ENCODE measurements at regions not wholly inside any gene's neighbourhood (a gene's known extent, or its start where the extent isn't known, plus 50 kb on each side); places are given as distances from the start of the nearest gene placed in this dataset.

DNA sequence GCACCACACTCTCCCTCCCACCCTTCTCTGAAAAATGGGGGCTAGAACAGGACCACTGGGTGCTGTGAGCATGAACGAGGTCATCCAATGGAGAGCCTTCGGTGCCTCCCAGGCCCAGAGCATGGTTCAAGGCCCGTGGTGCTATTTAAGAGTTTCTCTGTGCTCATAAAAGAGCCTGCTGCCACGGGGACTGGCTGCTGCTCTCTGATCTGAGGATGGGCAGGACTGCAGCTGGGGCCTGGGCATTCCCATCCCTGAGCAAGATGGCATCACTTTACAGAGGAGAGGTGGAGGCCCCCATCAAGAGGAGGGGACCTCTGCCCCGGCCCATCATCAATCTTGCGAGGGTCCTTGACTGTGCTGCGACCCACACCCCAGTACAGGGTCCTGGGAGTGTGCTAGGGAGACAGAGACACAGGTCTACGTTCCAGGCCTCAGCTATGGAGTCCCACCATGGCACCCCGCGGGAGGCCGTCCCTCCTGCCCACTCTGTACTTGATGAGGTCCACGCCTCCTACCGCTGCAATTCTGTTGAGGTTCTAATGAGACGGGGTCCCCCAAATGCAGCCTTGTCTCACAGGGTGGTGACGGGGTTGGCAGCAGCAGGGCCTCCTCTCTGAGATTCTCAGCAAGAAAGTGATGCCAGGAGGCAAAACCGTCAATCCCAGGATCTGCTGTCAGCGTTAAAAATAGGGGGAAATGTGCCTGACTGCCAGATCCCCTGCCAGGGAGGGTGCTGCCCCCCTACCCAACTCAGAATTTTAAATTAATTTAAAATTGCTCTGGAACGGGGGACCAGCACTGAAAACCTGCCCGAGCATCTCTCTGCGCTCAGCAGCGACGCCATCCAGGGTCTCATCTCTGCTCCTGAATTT lies 405.4 kb downstream of the SHANK2 start:
- TF ChIP-seq POLR2A (IDR thresholded peaks at IDR 0.05) (no peak), EP300 (IDR thresholded peaks at IDR 0.05) (no peak)
- TF ChIP-seq, protein P1, sequence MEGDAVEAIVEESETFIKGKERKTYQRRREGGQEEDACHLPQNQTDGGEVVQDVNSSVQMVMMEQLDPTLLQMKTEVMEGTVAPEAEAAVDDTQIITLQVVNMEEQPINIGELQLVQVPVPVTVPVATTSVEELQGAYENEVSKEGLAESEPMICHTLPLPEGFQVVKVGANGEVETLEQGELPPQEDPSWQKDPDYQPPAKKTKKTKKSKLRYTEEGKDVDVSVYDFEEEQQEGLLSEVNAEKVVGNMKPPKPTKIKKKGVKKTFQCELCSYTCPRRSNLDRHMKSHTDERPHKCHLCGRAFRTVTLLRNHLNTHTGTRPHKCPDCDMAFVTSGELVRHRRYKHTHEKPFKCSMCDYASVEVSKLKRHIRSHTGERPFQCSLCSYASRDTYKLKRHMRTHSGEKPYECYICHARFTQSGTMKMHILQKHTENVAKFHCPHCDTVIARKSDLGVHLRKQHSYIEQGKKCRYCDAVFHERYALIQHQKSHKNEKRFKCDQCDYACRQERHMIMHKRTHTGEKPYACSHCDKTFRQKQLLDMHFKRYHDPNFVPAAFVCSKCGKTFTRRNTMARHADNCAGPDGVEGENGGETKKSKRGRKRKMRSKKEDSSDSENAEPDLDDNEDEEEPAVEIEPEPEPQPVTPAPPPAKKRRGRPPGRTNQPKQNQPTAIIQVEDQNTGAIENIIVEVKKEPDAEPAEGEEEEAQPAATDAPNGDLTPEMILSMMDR (IDR thresholded peaks at IDR 0.05): no peak

Measured in ovary (tissue), 3 donors.